B cell (primary cell): ENCODE measurements at regions not wholly inside any gene's neighbourhood (a gene's known extent, or its start where the extent isn't known, plus 50 kb on each side); places are given as distances from the start of the nearest gene placed in this dataset.

Source experiments
- ATAC-seq: fragments of 200-7000 bp; cut with Tn5 transposase; one replicate; pipeline ENCODE4 v1.10.0; 2021; ENCODE audit warnings: low read depth, mild to moderate bottlenecking, moderate number of reproducible peaks, moderate library complexity
- CTCF ChIA-PET: fragments of 350-600 bp; sonication (Branson Sonifier 250); formaldehyde crosslinking; loops from one replicate; lab custom pipeline; 2021; ENCODE audit warnings: antibody characterized with exemption, inconsistent platforms; lab: Charles Lee
- POLR2A ChIA-PET: fragments of 350-600 bp; sonication (Branson Sonifier 250); formaldehyde crosslinking; loops from one replicate; lab custom pipeline; 2021; ENCODE audit warnings: antibody characterized with exemption; lab: Charles Lee
- DNase-seq: peaks from one replicate; pipeline ENCODE4 v3.0.0; 2013
- H2AFZ ChIP-seq: 2 replicates; pipeline ENCODE4 v1.6.1; 2012; ENCODE audit warnings: mild to moderate bottlenecking, low read depth, low read length; ENCODE audit not compliant: insufficient read depth, poor library complexity, severe bottlenecking
- H3K27ac ChIP-seq, 2 donors: 1 replicate in 1 of 2; 2 replicates in 1 of 2; pipeline ENCODE4 v1.5.1; 2012 to 2013; ENCODE audit warnings: low read length in 2 of 2, mild to moderate bottlenecking in 2 of 2, moderate library complexity in 1 of 2
- H3K27me3 ChIP-seq, 4 experiments: fragments of 200-600 bp in 1 of 4; sonication (generic) in 1 of 4; replicated peaks in 1 of 4; 1 replicate in 2 of 4; 2 replicates in 2 of 4; pipeline versions ENCODE4 v1.6.1 to v1.7.0; 2013 to 2016; ENCODE audit warnings: low read length in 3 of 4, mild to moderate bottlenecking in 2 of 4, mixed read lengths in 1 of 4, moderate library complexity in 1 of 4; ENCODE audit not compliant: insufficient read depth in 4 of 4, control insufficient read depth in 3 of 4; ENCODE audit errors: control extremely low read depth in 1 of 4
- H3K36me3 ChIP-seq, 2 experiments: replicated peaks in 1 of 2; 1 replicate in 1 of 2; 2 replicates in 1 of 2; pipeline versions ENCODE4 v1.6.1 to v1.7.1; 2013; ENCODE audit warnings: low read length in 1 of 2; ENCODE audit not compliant: insufficient read depth in 2 of 2, control insufficient read depth in 1 of 2; ENCODE audit errors: control extremely low read depth in 1 of 2, extremely low read depth in 1 of 2
- H3K4me1 ChIP-seq, 2 donors: fragments of 200-600 bp in 1 of 2; sonication (generic) in 1 of 2; 1 replicate in 1 of 2; 2 replicates in 1 of 2; pipeline versions ENCODE4 v1.5.1 to v1.6.1; 2013 to 2017; ENCODE audit warnings: low read length in 2 of 2; ENCODE audit not compliant: control insufficient read depth in 2 of 2, insufficient read depth in 2 of 2
- H3K4me2 ChIP-seq: replicated peaks from 2 replicates; pipeline ENCODE3; 2012; ENCODE audit warnings: mild to moderate bottlenecking, low read depth, low read length; ENCODE audit not compliant: poor library complexity, severe bottlenecking
- H3K4me3 ChIP-seq, 5 experiments: fragments of 200-600 bp in 1 of 5; sonication (generic) in 1 of 5; 1 replicate in 3 of 5; 2 replicates in 2 of 5; pipeline versions ENCODE4 v1.5.1 to v1.7.0; 2011 to 2016; ENCODE audit warnings: low read length in 4 of 5, mild to moderate bottlenecking in 4 of 5, low read depth in 2 of 5, control low read depth in 1 of 5, moderate library complexity in 1 of 5; ENCODE audit not compliant: insufficient read depth in 1 of 5; ENCODE audit errors: control extremely low read depth in 1 of 5, extremely low read depth in 1 of 5
- H3K79me2 ChIP-seq: fragments of 200-600 bp; sonication (generic); one replicate; pipeline ENCODE4 v1.6.0; 2016; ENCODE audit warnings: low read length; ENCODE audit not compliant: control insufficient read depth, insufficient read depth
- H3K9ac ChIP-seq: fragments of 200-600 bp; sonication (generic); 2 replicates; pipeline ENCODE4 v1.6.1; 2017; ENCODE audit warnings: mild to moderate bottlenecking, low read length, moderate library complexity
- H3K9me3 ChIP-seq, 3 donors: one replicate each; pipeline versions ENCODE4 v1.6.1 to v1.7.1; 2013; ENCODE audit warnings: low read length in 2 of 3; ENCODE audit not compliant: control insufficient read depth in 2 of 3, insufficient read depth in 1 of 3; ENCODE audit errors: control extremely low read depth in 1 of 3
- H4K20me1 ChIP-seq: 2 replicates; pipeline ENCODE4 v1.6.0; 2012; ENCODE audit warnings: mild to moderate bottlenecking, low read length; ENCODE audit not compliant: insufficient read depth, control insufficient read depth, poor library complexity, severe bottlenecking
- H3K27ac Mint-ChIP-seq: one replicate; pipeline ENCODE4 v1.8.0; 2021; ENCODE audit warnings: mixed read lengths
- H3K27me3 Mint-ChIP-seq: one replicate; pipeline ENCODE4 v1.8.0; 2021; ENCODE audit warnings: mixed read lengths
- H3K4me1 Mint-ChIP-seq: one replicate; pipeline ENCODE4 v1.8.0; 2021; ENCODE audit warnings: mixed read lengths
- H3K4me3 Mint-ChIP-seq: one replicate; pipeline ENCODE4 v1.8.0; 2021; ENCODE audit warnings: mixed read lengths
- H3K9me3 Mint-ChIP-seq: one replicate; pipeline ENCODE4 v1.8.0; 2022; ENCODE audit warnings: mixed read lengths; ENCODE audit not compliant: insufficient read depth
- EZH2 ChIP-seq: IDR thresholded peaks from 2 replicates; pipeline ENCODE4 v1.6.1; 2012; ENCODE audit warnings: borderline replicate concordance, low read depth, mild to moderate bottlenecking, moderate library complexity, low read length; ENCODE audit not compliant: insufficient read depth, poor library complexity, severe bottlenecking
- WGBS: methylation state at CpG from one replicate; pipeline ENCODE4 v1.1.5; 2013; ENCODE audit warnings: missing lambda C conversion rate; ENCODE audit not compliant: insufficient coverage; 5-methylcytosine and 5-hydroxymethylcytosine counted together
- intact Hi-C: fragments of 100-400 bp; cut with micrococcal nuclease; formaldehyde crosslinking; loops from one replicate; pipeline ENCODE4 v1.10.0; 2022
- TF ChIP-seq, protein P1 (sequence below): fragments of 200-600 bp; IDR thresholded peaks from one replicate; pipeline ENCODE4 v1.8.0; 2022; ENCODE audit warnings: antibody characterized with exemption, mild to moderate bottlenecking

- intact Hi-C loops = no loop called here
- ChIA-PET POLR2A (no interaction called here), CTCF (no interaction called here)
- H3K4me1 ChIP-seq = no peaks in the 10 kb centered on the region
- DNase-seq (no peak), ATAC-seq (no peak)
- no peaks in the 10 kb centered on the region for H3K4me1 Mint-ChIP-seq
- H3K4me2 ChIP-seq = no peak overlapping the region
- no peak overlapping the region for H3K4me3 Mint-ChIP-seq
- H2AFZ ChIP-seq = no peak overlapping the region
- H3K9me3 Mint-ChIP-seq = no peaks in the 10 kb centered on the region
- H3K36me3 ChIP-seq = no peaks in the 10 kb centered on the region
- H3K9ac ChIP-seq = no peak overlapping the region
- H3K9me3 ChIP-seq = no peaks in the 10 kb centered on the region
- H3K27ac Mint-ChIP-seq = no peak overlapping the region
- TF ChIP-seq, protein P1, sequence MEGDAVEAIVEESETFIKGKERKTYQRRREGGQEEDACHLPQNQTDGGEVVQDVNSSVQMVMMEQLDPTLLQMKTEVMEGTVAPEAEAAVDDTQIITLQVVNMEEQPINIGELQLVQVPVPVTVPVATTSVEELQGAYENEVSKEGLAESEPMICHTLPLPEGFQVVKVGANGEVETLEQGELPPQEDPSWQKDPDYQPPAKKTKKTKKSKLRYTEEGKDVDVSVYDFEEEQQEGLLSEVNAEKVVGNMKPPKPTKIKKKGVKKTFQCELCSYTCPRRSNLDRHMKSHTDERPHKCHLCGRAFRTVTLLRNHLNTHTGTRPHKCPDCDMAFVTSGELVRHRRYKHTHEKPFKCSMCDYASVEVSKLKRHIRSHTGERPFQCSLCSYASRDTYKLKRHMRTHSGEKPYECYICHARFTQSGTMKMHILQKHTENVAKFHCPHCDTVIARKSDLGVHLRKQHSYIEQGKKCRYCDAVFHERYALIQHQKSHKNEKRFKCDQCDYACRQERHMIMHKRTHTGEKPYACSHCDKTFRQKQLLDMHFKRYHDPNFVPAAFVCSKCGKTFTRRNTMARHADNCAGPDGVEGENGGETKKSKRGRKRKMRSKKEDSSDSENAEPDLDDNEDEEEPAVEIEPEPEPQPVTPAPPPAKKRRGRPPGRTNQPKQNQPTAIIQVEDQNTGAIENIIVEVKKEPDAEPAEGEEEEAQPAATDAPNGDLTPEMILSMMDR = no peak
- no peak for TF ChIP-seq EZH2
- H3K27ac ChIP-seq = no peak overlapping the region
- H3K27me3 ChIP-seq = no peaks in the 10 kb centered on the region
- no peaks in the 10 kb centered on the region for H4K20me1 ChIP-seq
- no CpG with 5 or more reads among the region's 3 CpGs for WGBS
- H3K79me2 ChIP-seq = no peaks in the 10 kb centered on the region
- no peaks in the 10 kb centered on the region for H3K27me3 Mint-ChIP-seq
- H3K4me3 ChIP-seq = no peak overlapping the region
These were observed 856.3 kb upstream of the B3GALT2 start for GRCh38 chr1:194042736-194043135.

- intact Hi-C loops = no loop called here
- no peaks in the 10 kb centered on the region for H3K27me3 Mint-ChIP-seq
- no peaks in the 10 kb centered on the region for H3K4me1 ChIP-seq
These were observed 854.1 kb upstream of the B3GALT2 start for GRCh38 chr1:194040496-194040895.

More at GRCh38 chr1:194040496-194040895, 854.1 kb upstream of the B3GALT2 start:
- Mint-ChIP-seq H3K9me3 (no peaks in the 10 kb centered on the region), H3K4me1 (no peaks in the 10 kb centered on the region), H3K27ac (no peak overlapping the region), H3K4me3 (no peak overlapping the region)
- Histone ChIP-seq H3K4me3 (no peak overlapping the region), H3K36me3 (no peaks in the 10 kb centered on the region), H3K4me2 (no peak overlapping the region), H3K9me3 (no peaks in the 10 kb centered on the region), H3K79me2 (no peaks in the 10 kb centered on the region), H4K20me1 (no peaks in the 10 kb centered on the region), H3K27ac (no peak overlapping the region), H3K27me3 (no peaks in the 10 kb centered on the region), H2AFZ (no peak overlapping the region), H3K9ac (no peak overlapping the region)
- ChIA-PET CTCF (no interaction called here), POLR2A (no interaction called here)
- DNase-seq (no peak), ATAC-seq (no peak)
- no CpG with 5 or more reads among the region's 1 CpG for WGBS
- TF ChIP-seq, protein P1 = no peak
- TF ChIP-seq EZH2 = no peak
